GM12892 (cell line): ENCODE measurements at regions not wholly inside any gene's neighbourhood (a gene's known extent, or its start where the extent isn't known, plus 50 kb on each side); places are given as distances from the start of the nearest gene placed in this dataset.

ENCODE experiments used
- DNase-seq: peaks from one replicate; pipeline ENCODE4 v3.0.0; 2011; ENCODE audit not compliant: insufficient read length
- FAIRE-seq: peaks from 2 replicates; lab custom pipeline; 2011; peaks lifted over from hg19 to GRCh38; lab: Jason Lieb, UNC
- POLR2A ChIP-seq: IDR thresholded peaks from 2 replicates; pipeline ENCODE4 v1.6.1; 2011; ENCODE audit warnings: low read depth, low read length, control low read depth
- POLR2AphosphoS5 ChIP-seq: IDR thresholded peaks from 2 replicates; pipeline ENCODE4 v1.6.1; 2011; ENCODE audit warnings: low read depth, low read length, control low read depth
- TAF1 ChIP-seq: IDR thresholded peaks from 2 replicates; pipeline ENCODE4 v1.6.1; 2011; ENCODE audit warnings: low read depth, mild to moderate bottlenecking, control low read depth, low read length, borderline replicate concordance

- FAIRE-seq (no peak), DNase-seq (no peak)
- TF ChIP-seq POLR2AphosphoS5 (no peak), TAF1 (no peak), POLR2A (no peak)
Measured at GRCh38 chr2:52956766-52957165, 810.8 kb upstream of the CHAC2 start.

DNA sequence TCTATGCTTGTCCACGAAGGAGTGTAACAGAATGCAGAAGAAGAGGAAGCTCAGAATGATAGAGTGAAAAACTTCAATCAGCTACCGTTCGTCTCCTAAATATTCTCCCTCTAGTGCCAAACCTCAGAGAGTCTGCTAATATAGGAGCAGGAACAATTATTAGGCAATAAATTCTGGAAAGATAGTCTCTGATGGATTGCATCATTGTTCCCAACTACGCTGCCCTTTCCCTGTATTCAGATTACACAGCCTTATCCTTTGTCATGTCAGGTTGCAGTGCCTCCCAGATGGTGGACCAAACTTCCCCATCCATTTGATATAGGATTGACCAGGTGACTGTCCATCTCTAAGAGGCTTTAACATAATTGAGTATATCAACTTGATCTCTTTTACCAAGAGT lies 811.5 kb upstream of the CHAC2 start:
- TF ChIP-seq POLR2A, result no peak
- TF ChIP-seq TAF1, result no peak
- FAIRE-seq (no peak), DNase-seq (no peak)

DNA sequence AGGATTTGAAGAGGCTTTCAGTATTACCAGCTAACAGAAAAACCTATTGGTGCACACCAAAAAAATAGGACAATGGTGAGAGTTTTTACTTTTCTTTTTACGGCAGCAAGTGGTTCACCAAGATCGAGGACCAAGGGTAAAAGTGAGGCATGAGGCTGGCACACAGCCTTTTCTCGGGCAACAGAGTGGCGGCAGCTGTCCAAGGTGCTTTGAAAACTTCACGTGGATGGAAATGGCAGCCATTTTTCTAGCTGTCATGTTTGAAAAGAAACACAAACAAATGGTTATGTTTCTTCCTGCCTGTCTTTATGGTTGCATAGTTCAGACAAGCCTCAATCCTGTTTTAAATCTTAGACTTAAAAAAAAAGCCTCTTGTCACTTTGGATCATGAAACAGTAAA lies 812.5 kb upstream of the CHAC2 start:
- DNase-seq (no peak), FAIRE-seq (no peak)
- no peak for TF ChIP-seq POLR2AphosphoS5
- TF ChIP-seq TAF1, result no peak
- no peak for TF ChIP-seq POLR2A

GRCh38 chr2:52940101-52940500 lies 827.5 kb upstream of the CHAC2 start:
- FAIRE-seq (no peak), DNase-seq (no peak)
- no peak for TF ChIP-seq TAF1
- no peak for TF ChIP-seq POLR2A
- TF ChIP-seq POLR2AphosphoS5, result no peak

DNA sequence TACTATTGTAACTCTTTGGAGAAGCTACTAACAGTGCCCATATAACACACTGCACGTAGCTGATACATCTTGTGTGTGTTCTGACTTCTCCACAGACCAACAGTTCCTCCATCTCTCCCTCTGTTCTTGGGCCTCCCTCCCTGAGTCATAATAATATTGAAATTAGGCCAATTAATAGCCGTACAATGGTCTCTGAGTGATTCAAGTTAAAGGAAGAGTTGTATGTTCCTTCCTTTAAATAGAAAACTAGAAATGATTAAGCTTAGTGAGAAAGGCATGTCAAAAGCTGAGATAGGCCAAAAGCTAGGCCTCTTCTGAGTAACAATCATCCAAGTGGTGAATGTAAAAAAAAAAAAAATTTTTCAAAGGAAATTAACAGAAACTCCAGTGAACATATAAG lies 828.4 kb upstream of the CHAC2 start:
- no peak for DNase-seq

GRCh38 chr2:52936029-52936428 lies 831.6 kb upstream of the CHAC2 start:
- no peak for DNase-seq
- no peak for FAIRE-seq
- TF ChIP-seq POLR2A, result no peak
- no peak for TF ChIP-seq TAF1
- no peak for TF ChIP-seq POLR2AphosphoS5

More for the DNA sequence above, 828.4 kb upstream of the CHAC2 start:
- FAIRE-seq, result no peak
- no peak for TF ChIP-seq POLR2AphosphoS5
- no peak for TF ChIP-seq POLR2A
- no peak for TF ChIP-seq TAF1

DNA sequence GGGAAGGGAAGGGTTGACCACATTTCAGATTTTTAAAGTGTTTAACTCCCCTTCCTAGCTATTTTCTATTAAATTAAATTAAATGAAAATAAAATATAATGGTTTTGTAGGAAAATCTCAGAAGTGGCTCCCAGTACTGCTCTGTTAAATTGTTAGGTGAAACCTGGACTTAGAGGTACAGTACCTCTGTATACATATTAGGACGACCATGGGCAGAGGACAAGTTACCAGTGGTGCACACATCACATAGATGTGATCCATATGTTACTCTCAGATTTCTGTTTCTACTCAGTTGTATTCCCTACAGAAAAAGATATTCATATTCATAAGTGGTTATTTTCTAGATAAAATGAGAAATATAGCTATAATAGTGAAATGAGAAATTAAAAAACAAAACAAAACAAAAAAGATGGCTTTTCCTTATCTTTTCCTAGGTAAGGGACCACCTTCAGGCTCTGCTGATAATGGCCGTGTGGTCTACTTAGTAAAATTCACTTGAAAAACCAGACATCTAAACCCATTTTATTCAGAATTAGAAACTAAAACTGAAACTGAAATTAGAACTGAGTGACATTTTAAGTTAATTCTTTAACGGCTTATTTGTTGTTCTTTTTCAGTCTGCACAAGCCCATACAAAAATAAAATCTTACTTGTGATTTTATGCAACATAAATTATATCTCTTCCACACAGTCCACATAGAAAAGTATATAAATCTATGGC lies 832.5 kb upstream of the CHAC2 start:
- FAIRE-seq (no peak), DNase-seq (no peak)
- no peak for TF ChIP-seq TAF1
- TF ChIP-seq POLR2AphosphoS5, result no peak
- no peak for TF ChIP-seq POLR2A

DNA sequence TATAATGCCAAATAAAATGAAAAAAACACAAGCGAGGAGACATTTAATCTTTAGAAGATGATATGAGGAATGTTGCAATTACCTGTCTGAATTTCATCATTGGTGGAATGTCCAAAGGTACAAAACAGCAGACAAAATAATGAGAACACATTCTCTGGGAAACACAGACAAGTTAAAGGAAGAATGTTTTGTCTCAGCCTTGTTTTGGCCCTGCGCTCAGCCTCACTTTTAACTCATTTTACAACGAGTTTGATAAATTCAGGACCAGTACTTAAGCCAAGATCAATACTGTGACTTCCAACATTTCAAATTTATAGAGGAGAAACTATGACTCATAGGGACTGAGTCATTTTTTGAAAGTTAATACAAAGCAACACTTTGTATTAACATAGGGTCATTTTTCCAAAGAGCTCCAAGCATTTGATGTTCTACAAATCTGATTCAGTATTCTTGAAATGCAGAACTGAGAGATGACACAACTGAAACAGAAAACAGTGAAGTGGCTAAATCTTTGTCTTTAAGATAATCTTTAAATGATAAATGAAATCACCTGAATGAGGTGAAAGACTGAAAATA lies 833.2 kb upstream of the CHAC2 start:
- TF ChIP-seq POLR2AphosphoS5, result no peak
- no peak for TF ChIP-seq TAF1
- FAIRE-seq (peak; percentile 36), DNase-seq (no peak)

GRCh38 chr2:52933878-52934277 lies 833.7 kb upstream of the CHAC2 start:
- FAIRE-seq (no peak), DNase-seq (no peak)
- TF ChIP-seq POLR2AphosphoS5 (no peak), POLR2A (no peak), TAF1 (no peak)

DNA sequence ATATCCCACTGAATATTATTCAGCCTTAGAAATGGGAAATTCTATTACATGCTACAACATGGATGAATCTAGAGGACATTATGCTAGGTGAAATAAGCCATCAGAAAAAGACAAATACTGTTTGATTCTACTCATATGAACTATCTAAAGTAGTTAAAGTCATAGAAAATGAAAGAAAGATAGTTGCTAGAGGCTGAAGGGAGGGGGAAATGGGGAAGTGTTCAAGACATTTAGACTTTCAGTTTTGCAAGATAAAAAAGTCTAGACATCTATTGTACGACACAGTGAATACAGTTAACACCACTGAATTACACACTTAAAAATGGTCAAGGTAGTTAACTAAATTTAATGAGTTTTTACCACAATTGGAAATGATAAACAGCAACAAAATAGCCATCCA lies 835.9 kb upstream of the CHAC2 start:
- no peak for DNase-seq
- no peak for TF ChIP-seq POLR2AphosphoS5
- no peak for TF ChIP-seq POLR2A
- TF ChIP-seq TAF1, result no peak
- FAIRE-seq, result no peak

GRCh38 chr2:52929412-52929811 lies 838.2 kb upstream of the CHAC2 start:
- no peak for DNase-seq
- no peak for FAIRE-seq
- no peak for TF ChIP-seq POLR2A
- TF ChIP-seq TAF1, result no peak
- no peak for TF ChIP-seq POLR2AphosphoS5

DNA sequence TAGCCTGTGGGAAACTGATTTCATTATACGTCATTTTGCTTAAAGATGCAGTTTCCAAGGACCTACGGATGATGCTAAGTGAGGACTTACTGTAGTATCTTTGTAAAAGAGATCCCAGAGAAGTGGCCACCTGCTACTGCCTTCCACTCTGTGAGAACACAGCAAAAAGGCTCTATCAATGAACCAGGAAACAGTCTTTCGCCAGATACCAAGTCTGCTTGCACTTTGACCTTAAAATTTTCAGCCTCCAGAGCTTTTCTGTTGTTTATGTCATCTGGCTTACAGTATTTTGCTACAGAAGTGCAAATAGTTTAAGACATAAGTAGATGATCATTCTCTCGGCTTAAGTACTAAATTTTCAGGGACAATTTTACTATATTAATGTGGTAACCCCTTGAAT lies 847.9 kb upstream of the CHAC2 start:
- no peak for DNase-seq
- no peak for FAIRE-seq
- no peak for TF ChIP-seq TAF1
- no peak for TF ChIP-seq POLR2AphosphoS5
- no peak for TF ChIP-seq POLR2A

DNA sequence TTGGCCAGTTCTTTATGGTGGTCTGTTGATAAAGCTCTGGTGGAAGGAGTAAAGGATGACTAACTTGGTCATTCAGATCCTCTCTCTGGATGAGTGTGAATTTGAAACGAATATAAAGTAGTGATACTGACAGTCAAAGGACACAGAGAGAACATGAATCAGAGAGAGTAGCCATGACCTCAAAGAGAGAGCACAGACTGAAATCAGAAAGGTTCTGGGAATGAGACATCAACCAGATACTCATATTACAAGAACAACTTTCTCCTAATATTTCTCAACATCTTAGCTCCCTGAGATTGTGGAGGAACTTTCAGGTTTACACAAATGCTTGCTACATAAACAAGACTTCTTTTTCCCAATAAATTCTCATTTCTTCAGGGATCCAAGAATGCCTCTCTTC lies 849.1 kb upstream of the CHAC2 start:
- TF ChIP-seq POLR2A (no peak), TAF1 (no peak), POLR2AphosphoS5 (no peak)
- no peak for DNase-seq
- no peak for FAIRE-seq
